HG02884 (cell line): ENCODE measurements at regions not wholly inside any gene's neighbourhood (a gene's known extent, or its start where the extent isn't known, plus 50 kb on each side); places are given as distances from the start of the nearest gene placed in this dataset.

ENCODE experiments used
- ATAC-seq: cut with Tn5 transposase; IDR thresholded peaks from one replicate; pipeline ENCODE4 v1.9.1; 2021; ENCODE audit warnings: mild to moderate bottlenecking, moderate library complexity; ENCODE audit not compliant: unreplicated experiment

DNA sequence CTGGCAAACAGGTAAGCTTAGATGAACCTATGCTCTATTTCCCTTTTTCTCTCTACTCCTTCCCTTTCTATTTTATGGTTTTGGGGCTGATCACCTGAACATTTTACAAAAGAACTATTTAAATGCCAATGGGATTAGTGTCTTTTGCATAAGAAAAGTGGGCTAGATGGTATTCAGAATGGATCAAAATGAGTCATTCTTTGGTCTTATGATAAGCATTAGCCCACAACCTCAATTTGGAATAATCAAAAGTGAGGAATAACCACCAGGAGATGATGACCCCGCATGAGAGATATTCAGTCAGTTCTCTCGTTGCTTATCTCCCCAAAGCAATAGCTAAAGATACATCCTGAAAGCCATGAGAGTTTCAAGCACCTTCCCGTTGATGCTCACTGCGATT lies 399.0 kb upstream of the CADM1 start:
- no peak for ATAC-seq

DNA sequence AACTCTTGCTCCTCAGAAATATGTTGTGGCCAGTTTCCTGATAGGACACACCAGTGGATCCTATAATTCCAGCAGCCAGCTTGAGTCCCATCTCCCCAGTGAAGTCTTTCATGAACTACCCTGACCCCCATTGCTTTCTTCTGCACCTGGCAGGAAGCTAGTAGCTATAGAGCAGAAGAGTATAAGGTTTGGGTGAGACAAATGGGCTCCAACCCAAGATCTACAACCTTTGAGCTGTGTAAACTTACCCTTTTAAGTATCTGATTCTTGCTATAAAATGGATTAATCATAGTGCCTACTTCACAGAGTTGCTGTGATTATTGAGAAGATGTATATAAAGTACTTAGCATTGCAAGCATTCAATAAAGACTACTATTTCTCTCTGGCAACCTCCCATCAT lies 396.9 kb upstream of the CADM1 start:
- ATAC-seq: no peak

DNA sequence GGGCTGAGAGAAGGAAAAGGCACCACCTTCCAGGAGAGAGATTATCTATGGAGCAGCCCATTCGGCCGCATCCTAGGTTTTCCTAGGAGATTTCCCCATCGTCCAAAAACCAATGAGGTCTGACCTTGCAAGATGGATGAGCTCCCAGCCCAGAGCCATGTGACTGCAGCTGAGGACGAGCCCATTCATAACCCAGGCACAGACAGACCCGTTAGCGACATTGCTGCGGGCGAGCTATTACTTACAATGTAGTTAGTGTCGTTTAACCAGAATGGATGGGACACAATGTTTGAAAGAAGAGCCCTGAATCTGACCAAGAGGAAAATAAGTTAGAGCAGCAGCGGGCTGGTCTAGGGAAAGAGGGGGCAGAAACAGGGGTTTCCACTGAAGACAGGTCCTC lies 395.9 kb upstream of the CADM1 start:
- ATAC-seq: no peak

DNA sequence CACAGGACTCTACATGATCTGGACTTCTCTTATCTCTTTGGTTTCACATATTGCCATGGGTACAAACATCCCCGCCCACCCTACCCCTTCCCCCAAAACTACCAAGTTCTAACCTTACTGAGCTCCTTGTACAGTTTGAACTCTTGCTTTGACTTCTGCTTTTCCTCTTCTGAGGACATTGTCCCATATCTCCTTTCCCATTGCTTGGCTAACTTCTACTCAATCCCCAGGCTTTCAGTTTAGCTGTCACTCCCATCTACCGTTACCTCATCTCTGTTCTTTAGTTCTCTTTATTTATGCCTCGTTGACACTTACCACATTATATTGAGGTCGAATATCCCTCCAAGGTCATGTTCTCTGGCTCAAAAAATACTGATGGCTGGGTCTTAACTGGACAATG lies 393.5 kb upstream of the CADM1 start:
- no peak for ATAC-seq

DNA sequence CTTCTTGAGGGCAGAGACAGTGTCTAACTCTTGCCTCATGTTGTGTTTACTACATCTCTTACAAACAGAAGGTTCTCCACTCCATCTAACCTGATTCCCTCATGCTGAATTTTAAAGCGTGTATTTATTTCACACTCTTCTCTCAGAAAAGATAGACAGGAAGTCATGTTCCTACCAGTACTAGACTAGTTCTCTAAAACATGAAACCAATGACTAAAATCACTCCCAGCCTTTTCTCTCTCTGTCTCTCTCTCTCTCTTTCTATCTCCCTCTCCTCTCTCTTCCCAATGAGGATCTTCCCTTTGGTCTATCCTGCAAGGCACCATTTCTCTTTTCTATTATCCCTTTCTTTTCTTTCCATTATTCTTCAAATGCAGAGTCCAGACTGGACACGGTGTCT lies 391.9 kb upstream of the CADM1 start:
- no peak for ATAC-seq

DNA sequence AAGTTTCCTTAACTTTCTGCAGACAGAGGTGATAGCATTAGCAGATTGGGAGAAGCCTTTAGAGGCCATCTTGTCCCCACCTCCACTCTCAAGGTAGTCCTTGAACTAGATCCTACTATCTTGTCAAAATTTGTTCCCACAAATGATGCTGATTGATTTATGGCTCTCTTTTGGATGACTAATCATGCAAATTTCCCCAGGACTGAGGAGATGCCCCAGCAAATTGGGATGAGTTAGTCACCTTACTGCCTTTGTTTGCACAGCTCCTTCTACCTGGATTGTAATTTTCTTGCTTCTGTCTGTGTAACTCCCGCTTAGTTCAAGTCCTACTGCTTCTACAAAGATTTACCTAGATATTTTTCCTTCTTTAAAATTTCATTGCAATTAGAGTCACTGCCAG lies 391.4 kb upstream of the CADM1 start:
- ATAC-seq: no peak

DNA sequence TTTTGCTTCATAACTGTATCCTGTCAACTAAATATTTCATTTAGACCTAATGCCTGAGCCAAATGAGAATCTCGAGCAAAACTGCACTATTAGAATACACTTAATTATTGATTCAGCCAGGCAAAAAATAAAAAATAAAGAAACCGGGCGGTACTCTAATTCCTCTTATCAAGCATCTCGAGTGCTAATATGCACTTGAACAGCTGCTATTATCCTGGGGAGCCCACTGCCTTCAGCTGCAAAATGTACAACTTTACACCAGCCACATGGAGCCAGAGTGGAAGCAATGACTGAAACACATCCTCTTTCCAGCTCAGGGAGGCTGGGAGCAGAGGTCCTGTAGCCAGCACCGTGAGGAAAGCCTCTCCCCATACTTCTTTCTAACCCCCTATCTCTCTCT lies 390.0 kb upstream of the CADM1 start:
- no peak for ATAC-seq

DNA sequence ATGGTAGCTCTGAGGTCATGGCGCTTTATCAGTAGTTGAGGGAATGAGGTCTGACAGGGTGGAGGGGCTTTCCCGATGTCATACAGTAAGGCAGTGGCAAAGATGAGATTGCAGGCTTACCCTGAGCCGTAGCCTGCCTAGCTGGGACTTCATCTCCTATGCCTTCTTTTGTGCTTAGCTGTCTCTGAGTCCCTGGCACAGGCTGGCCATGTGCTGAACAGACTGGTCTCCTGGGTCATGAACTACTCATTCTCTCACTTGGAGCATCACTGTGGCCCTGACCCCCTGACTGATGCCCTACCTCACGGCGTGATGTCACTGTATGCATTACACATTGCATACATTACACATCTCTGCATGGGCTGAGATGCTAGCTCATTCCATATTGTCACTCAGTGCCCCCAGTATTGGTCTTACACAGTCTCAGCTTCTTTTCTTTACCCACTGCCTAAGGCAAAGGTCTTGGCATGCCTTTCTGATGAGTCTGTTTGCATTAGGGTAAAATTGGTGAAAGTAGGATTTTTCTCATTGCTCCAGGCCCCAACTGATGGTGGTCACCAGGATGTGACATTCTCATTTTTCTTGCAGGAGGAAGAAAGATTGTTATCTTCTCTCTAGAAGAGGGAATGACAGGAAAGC lies 389.4 kb upstream of the CADM1 start:
- no peak for ATAC-seq

DNA sequence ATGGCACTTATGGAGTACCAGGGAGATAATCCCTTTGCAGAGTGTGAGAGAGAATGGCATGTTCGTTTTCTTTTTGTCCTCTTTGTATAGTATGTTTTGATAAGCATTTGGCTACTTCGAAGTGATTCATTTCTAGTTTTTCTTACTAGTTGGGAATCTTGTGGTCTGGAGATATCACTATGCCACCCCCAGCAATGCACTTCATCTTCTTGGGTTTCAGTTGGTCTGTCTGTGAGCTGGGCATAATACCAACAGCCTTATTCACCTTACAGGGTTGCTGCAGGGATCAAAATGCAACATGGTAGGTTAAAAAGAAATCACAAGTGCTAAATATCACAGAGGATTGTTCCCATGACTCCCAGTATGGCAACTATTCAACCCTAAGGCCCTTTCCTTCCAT lies 387.8 kb upstream of the CADM1 start:
- no peak for ATAC-seq

DNA sequence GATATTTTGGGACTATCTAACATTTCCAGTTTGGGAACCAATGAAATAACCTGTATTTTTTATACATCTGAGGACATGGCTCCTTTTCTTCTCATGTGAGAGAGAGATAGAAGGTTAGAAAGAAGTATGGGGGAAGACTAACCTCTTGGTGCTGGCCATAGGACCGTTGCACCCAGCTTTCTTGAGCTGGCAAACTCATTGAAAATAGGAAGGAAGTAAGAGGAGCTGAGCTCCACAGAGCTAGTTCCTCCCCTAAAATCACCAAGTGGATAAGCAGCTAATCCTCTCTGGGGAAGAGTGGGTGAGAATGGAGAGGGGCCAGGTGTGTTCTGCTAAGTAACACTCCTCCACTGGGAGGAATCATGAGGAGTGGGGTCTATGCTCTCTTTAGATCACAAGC lies 387.4 kb upstream of the CADM1 start:
- no peak for ATAC-seq

DNA sequence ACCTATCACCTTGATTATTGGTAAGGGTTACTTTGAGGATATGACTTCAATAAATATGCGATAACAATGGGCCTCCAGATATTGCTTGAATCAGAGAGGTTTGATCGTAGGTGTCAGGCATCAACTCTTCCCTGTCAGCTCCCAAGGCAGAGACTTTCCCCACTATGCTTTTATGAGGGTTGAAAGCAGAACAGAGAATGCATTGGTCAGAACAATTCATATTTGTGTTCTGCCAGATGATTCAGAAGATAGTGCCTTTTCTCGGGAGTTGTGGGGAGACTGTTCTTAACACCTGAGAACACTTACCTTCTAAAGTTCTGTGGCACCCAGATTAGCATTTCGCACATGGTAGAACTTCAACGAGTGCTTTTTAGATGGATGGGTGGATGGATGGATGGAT lies 386.3 kb upstream of the CADM1 start:
- ATAC-seq: no peak

DNA sequence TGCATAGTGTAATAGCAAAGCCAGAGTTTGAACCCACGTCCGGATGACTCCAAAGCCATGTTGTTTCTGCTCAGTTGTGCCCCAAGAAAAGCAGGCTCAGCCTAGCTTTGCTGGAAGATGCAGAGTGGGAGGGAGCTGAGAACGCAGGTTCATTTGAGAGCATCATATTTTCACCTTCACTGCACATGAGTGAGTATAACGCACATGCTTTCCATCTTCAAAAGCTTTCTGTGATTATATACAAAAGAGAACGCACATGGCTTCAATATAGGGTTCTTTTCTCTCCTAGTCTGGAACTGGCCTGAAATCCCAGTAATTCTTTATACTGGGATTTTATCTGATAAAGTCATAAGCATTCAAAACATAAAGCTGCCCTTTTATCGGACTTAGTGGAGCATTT lies 385.5 kb upstream of the CADM1 start:
- no peak for ATAC-seq

DNA sequence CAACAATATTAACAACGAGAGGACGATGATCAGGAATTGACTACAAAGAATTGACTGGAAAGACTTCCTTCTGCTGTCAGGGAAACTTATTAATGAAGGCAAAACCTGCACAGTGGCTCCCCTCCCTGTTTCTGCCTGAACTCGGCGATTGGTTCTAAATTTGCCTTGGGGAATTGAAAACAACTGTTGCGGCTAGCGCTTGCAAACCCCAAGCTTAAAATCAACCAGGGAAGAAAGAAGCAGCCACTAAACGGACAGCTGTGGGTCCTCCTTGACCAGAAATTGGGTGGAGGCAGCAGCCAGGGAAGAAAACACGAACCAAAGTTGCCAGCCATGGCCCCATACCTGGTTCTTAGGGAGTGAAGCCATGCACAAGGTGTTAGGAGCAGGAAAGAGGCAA lies 383.5 kb upstream of the CADM1 start:
- no peak for ATAC-seq

DNA sequence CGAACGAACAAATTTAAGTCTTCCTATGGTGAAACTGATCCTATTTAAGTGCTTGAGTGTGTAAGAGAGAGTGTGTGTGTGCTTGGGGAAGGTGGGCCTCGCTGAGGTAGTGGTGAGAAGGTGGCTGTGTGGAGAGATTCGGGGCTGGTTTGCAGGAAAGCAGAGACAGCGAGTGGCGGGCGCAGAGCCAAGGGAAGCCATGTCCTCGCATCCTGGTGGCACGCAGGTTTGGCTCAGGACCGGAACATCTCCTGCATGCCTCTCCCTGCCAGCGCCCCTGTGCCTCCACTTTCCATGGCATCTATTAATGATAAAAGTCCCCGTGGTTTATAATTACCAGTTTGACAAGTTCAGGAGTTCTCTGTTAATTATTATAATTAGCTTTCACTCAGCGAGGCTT lies 383.1 kb upstream of the CADM1 start:
- no peak for ATAC-seq

DNA sequence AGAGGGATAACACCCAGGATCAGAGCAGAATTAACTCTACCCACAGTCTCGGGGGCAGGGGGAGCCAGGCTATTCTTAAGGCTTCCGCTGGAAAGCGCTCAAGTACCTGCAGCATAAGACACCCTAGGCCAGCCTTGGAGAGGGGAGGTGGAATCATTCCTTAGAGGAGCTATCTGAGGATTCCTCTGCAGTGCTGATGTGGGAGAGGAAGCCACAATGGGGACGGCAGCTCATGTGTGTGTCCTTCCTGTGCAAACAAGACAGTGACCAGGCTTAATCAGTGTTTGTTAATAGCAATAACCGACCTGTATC lies 382.2 kb upstream of the CADM1 start:
- ATAC-seq: no peak

DNA sequence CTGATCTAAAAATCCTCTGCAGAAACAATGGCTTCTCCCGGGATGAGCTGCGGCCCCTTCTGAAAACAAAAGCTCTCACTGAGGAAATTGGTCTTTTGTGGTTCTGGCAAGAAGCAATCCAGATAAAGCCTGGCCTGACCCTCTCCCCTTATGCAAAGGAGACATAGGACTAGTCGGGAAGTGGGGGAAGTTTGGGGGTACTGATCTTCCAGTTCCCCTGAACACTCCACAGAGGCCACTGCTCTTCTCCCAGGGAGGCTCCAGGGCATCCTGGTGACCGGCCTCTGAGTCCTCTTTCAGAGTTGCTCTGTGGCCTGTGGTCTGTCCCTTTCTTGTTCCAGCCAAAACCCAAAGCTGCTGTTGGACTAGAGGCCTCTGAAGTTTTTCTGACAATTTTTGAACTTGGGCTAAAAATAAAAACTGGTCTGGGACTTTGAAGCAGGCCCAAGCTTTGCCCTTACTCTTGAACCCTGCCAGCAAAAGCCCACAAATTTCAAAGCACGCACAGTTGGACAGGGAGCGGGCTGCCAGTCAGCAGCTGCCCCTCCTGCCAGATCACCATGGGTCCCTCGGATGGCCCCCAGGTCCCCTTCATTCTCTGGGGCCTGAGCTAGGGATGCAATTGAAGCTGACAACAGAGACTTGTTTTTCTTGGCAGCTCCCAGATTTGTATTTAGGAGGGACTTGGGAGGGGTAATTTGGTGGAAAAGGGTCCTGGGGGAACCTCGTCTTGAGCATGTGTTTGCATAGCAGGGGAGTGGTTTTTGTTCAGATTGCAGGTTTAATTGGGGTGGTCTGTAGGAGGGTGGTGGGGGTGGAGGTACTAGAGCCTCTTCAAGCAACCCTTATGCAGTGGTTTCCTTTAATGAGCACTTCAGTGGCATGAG lies 381.6 kb upstream of the CADM1 start:
- ATAC-seq: no peak

DNA sequence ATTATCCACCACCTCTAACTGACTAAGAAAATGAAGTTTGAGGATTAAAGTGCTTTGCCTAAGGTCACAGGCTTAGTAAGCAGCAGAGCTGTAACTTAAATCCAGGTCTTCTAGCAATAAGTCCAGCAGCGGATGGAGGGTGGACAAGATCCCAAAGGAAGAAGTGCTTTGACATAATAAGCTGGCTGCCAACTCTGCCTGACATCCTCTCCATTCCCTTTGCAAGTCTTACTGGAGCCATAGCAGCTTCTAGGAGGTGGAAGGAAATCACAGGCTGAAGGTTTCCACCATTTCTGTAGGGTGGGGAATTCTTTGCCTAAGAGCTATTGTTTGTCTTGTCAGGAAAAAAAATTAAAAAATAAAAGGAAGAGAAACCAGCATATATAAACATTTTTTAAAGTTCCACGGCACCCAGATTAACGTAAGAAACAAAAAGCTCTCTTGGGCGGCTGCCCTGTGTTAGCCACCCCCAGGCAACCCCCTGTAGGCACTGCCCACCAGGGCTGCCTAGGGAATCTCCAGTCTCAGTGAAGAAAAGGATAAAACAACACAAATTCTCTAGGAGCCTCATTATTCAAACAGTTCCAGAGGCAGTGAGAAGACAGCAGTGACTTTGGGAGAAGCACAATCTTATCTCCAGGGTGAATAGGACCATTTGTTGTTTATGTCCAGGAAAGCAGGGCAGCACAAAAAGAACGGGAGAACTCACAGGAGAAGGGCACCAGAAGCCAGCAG lies 380.8 kb upstream of the CADM1 start:
- no peak for ATAC-seq

DNA sequence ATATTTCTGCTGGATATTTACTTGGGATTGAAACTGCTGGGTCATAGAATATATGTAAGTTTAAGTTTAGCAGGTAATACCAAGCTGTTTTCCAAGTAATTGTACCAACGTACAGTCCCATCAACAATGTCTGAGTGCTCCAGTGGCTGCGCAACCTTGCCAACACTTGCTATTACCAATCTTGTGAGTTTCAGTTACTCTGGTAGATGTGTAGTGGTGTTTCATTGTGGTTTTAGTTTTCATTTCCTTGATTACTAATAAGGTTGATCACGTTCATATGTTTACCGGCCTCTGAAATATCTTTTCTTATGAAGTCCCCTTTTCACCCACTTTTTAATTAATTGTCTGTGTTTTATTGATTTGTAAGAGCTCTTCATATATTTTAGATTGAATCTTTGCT lies 370.6 kb upstream of the CADM1 start:
- peak; percentile 62 for ATAC-seq

DNA sequence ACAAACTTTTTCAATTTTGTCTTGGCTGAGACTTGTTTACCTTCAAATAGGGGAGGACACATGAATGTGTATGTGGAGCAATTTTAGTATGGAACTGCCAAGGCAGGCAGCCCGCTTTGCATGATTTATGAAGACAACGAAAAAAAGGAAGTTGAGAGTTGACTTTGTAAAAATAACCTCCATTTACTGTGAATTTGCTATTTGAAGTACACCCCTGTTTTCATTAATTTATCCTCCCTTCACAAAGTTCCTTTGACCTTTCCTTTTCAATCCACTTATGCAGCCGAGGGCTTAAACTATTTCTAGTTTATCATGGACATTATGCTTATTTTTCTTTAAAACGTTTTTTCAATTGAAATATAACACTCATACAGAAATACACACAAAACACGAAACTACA lies 369.6 kb upstream of the CADM1 start:
- ATAC-seq: no peak

DNA sequence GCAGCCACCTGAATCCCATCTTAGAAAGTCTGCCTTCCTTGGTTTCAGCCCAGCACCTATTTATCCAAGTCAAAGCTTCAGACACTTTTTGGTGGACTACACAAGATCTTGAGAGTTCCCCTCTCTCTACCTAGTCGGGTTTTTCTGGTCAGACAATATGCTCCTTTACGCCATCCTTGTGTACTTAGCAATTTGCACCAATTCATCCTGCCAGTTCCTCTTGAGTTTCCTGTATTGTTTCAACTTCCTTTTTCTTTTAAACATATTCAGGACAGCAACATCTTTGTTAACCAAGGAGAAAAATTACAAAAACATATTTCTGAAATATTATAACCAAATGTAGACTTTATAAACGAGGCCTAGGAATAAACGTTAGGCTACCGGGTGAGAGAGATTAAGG lies 368.2 kb upstream of the CADM1 start:
- no peak for ATAC-seq

DNA sequence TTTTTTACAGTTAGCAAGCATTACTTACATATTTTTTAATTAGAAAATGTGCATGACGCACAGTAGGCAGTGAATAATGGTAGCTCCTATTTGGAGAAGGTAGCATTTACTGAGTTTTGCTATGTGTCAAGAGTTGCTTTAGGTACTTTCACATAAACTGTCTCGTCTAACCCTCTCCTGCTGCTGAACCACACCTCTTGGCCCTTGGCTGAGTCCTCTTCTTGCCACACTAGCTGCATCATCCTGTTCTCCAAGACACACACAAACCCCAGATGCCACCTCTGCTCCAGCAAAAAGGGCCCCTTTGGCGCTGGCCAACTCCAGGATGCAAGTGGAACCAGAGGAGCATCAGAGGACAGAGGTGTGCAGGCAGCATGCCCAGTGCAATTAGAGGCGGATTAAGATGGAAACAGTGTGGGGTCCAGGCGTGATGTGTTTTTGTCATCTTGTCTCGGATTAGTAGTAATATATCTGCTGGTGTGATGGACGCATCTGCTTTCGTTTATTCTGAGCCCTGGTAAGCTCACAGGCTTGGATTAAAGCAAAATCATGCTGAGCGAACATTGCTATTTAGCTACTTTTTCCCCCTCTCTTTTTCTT lies 367.0 kb upstream of the CADM1 start:
- no peak for ATAC-seq
